ENCODE measurements at regions not wholly inside any gene's neighbourhood (a gene's known extent, or its start where the extent isn't known, plus 50 kb on each side); places are given as distances from the start of the nearest gene placed in this dataset.
"Not testable (repeated sequence)": the region's sequence is repeated elsewhere in the genome, so short reads cannot be mapped to it uniquely, and the experiment has no call there.

DNA sequence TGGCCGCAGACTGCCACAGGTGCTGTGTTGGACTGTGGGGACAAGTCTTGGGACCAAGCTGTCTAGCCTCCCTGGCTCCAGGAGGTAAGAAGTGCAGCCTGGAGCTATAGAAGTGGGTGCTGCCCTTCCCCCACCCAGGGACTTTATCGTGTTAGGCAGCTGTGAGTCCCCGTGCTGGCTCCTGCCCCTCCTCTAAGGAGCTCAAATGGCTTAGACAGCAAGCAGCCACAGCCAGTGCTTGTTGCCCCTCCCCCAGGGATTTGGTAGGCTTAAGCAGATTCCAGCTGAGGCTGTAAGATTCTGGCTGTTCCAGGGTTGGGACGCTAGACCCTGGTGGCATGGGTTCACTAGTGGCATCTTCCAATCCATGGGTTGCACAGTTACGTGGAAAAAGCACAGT is 979.4 kb upstream of the PCDH10 start:
- Mint-ChIP-seq H3K4me3 (no peak overlapping the region), H3K9me3 (peaks cover 9% of the 10 kb centered on the region), H3K4me1 (no peaks in the 10 kb centered on the region), H3K27me3 (no peaks in the 10 kb centered on the region), H3K36me3 (no peaks in the 10 kb centered on the region), H3K27ac (no peak overlapping the region)

DNA sequence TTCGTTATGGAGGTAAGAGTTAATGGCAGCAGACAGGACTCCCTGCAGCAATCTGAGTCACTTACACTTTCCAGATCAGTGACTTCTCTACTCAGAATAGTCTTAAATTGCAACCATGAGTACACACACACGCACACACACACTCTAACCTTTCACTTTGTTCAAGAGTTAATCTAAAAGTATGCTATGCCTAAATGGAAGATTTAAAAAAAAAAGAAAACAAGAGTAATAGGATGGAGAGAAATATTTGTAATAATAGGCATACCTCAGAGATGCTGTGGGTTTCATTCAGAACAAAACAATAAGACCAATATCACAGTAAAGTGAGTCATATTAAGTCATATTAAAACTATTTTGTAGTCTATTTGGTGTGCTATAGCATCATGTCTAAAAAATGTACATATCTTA is 969.1 kb upstream of the PCDH10 start:
- H3K4me1 Mint-ChIP-seq, result no peaks in the 10 kb centered on the region
- no peak overlapping the region for H3K27ac Mint-ChIP-seq
- peaks cover 10% of the 10 kb centered on the region for H3K9me3 Mint-ChIP-seq
- no peak overlapping the region for H3K4me3 Mint-ChIP-seq
- H3K27me3 Mint-ChIP-seq, result no peaks in the 10 kb centered on the region
- H3K36me3 Mint-ChIP-seq, result no peaks in the 10 kb centered on the region

DNA sequence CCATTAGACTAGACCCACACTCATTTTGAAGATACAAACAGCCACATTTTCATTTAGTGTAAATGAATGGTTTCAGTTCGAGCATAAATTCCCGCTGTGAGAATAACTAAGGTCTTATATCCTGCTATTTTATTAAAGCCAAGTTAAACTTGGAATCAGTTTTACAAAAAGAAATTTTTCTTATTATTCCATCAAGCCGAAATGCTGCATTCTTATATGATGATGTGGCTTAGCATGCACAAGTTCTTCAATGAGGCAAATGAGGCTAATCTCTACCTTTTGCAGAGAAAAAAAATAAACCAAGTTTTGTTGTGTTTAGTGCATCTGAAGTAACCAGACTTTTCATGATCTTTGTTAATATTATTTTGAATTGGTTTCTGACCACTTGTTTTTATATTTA is 953.9 kb upstream of the PCDH10 start:
- H3K27ac Mint-ChIP-seq, result no peak overlapping the region
- H3K4me1 Mint-ChIP-seq, result no peaks in the 10 kb centered on the region
- no peaks in the 10 kb centered on the region for H3K36me3 Mint-ChIP-seq
- H3K4me3 Mint-ChIP-seq, result no peak overlapping the region
- H3K9me3 Mint-ChIP-seq, result no peaks in the 10 kb centered on the region
- no peaks in the 10 kb centered on the region for H3K27me3 Mint-ChIP-seq

DNA sequence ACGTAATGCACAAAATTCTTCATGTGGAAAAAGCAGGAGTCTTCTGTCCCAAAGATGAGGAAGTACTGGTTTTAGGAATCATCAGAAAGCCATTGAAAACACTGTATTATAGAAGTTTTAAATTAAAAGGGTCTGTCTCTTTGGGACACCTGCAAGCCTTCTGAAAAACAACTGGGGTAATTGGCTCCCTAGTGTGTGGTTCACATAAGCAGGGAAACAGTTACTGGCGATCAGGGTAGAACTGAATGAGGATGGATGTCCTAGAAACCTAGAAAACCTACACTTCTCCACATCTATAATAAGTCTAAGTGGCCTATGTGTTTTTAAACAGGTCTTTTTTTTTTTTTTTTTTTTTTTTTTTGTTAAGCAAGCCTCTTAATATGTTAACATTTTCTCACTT is 945.5 kb upstream of the PCDH10 start:
- no peaks in the 10 kb centered on the region for H3K4me1 Mint-ChIP-seq
- no peak overlapping the region for H3K4me3 Mint-ChIP-seq
- H3K9me3 Mint-ChIP-seq, result peaks cover 3% of the 10 kb centered on the region
- H3K27ac Mint-ChIP-seq, result no peak overlapping the region
- no peaks in the 10 kb centered on the region for H3K36me3 Mint-ChIP-seq
- no peaks in the 10 kb centered on the region for H3K27me3 Mint-ChIP-seq

DNA sequence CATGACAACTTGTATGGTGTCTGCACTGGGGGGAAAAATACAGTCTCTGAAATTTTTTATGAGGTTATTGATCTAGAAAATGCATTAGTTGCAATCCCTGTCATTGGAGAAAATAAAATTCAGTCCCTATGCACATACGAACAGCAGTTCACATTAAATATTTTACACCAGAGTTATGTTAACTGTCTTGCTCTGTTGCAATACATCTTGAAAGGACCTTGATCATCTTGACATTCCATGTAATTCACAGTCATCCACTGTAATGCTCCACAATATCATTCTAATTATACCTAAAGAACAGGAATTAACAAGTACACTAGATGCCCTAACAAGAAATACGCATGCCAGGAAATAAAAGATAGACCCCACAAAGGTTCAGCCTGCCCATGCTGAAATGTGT is 934.6 kb upstream of the PCDH10 start:
- Mint-ChIP-seq H3K27ac (no peak overlapping the region), H3K36me3 (no peaks in the 10 kb centered on the region), H3K27me3 (no peaks in the 10 kb centered on the region), H3K4me1 (no peaks in the 10 kb centered on the region), H3K9me3 (no peaks in the 10 kb centered on the region), H3K4me3 (no peak overlapping the region)

DNA sequence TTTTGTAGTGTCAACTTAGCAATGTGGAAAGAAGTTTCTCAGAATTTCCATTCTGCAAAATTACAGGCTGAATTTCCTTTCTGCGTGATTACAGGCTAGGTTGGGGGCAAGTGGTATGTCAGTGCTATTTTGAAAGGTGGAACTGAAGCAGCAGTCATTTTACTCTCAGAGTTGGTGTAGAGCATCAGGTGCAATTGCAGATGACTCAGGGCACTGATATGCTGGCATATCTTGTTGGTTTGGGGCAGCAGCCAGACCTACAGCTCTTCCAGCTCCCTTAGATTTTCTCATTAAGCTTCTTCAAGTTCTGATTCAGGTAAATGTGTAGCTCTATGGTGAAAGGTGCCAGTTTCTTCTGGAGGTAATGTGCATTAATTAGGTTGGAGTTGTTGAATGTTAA is 930.7 kb upstream of the PCDH10 start:
- Mint-ChIP-seq H3K4me1 (no peaks in the 10 kb centered on the region), H3K27me3 (no peaks in the 10 kb centered on the region), H3K36me3 (no peaks in the 10 kb centered on the region), H3K27ac (no peak overlapping the region), H3K4me3 (no peak overlapping the region), H3K9me3 (no peaks in the 10 kb centered on the region)

DNA sequence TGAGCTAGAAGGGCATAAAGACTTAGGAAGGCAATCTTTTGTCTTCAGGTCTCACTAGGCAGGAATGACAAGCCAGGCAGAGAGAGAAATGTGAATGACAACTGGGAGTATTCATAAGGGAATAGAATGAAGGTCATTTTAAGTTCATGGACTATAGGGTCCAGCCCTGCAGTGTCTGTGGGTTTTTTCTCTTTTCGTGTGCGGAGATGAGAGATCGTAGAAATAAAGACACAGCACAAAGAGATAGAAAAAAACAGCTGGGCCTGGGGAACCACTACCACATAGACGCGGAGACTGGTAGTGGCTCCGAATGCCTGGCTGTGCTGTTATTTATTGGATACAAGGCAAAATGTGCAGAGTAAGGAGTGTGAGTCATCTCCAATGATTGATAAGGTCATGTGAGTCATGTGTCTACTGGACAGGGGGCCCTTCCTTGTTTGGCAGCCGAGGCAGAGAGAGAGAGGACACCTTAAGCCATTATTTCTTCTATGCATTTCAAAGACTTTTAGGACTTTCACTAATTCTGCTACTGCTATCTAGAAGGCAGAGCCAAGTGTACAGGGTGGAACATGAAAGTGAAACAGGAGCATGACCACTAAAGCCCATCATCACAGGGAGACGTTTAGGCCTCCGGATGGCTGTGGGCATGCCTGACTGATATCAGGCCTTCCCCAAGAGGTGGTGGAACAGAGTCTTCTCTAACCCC is 921.8 kb upstream of the PCDH10 start:
- Mint-ChIP-seq H3K27ac (no peak overlapping the region), H3K4me1 (no peaks in the 10 kb centered on the region), H3K9me3 (peaks cover 6% of the 10 kb centered on the region), H3K4me3 (no peak overlapping the region), H3K27me3 (no peaks in the 10 kb centered on the region), H3K36me3 (no peaks in the 10 kb centered on the region)

DNA sequence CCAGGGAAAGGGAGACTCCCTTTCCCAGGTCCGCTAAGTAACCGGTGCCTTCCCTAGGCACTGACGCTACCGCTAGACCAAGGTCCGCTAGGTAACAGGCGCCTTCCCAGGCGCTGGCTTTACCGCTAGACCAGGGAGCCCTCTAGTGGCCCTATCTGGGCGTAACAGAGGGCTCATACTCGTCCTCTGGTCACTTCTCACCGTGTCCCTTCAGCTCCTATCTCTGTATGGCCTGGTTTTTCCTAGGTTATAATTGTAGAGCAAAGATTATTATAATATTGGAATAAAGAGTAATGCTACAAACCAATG is 921.3 kb upstream of the PCDH10 start:
- H3K4me1 Mint-ChIP-seq, result not testable (repeated sequence)

DNA sequence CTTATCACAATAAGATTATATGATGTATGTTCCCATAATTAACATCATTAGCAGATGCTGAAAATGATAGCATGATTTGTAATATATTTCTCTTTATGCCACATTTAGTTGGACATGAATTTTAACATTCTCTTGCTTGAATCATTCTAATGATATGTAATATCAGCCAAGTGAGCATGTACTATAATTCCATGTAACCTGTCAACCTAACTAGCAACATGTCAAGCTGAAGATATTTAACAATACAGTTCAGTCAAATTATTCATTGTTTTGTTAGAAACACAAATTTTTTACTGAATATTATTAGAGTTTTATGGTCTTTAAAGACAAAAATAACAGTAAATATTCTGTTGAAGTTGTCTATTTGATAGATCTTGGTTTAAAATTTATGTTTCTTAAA is 920.4 kb upstream of the PCDH10 start:
- Mint-ChIP-seq H3K9me3 (peaks cover 11% of the 10 kb centered on the region), H3K27me3 (no peaks in the 10 kb centered on the region), H3K27ac (no peak overlapping the region), H3K36me3 (no peaks in the 10 kb centered on the region), H3K4me1 (no peaks in the 10 kb centered on the region), H3K4me3 (no peak overlapping the region)

More for the DNA sequence above, 921.3 kb upstream of the PCDH10 start:
- H3K9me3 Mint-ChIP-seq, H3K27me3 Mint-ChIP-seq, H3K4me3 Mint-ChIP-seq, H3K27ac Mint-ChIP-seq, H3K36me3 Mint-ChIP-seq: not testable (repeated sequence)

DNA sequence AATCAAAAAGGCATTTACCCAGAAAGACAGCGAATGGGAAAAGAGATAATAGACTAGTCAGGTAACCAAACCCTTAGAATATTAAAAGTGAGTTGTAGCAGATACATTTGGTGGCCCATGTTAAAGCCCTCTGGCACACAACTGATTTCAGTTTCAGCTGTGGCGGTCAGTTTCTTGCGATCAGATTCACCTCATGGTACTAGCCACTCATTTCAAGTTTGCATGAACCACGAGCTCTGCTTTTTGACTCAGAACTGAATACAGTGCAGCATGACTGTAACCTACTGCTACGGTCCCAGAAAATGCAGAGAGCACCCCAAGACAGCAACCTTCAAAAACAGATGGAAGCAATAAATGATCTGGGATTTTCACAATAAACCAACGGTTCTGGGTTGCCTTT is 919.1 kb upstream of the PCDH10 start:
- H3K4me1 Mint-ChIP-seq, result no peaks in the 10 kb centered on the region
- no peaks in the 10 kb centered on the region for H3K36me3 Mint-ChIP-seq
- peaks cover 12% of the 10 kb centered on the region for H3K9me3 Mint-ChIP-seq
- H3K27me3 Mint-ChIP-seq, result no peaks in the 10 kb centered on the region
- H3K27ac Mint-ChIP-seq, result no peak overlapping the region
- H3K4me3 Mint-ChIP-seq, result no peak overlapping the region

DNA sequence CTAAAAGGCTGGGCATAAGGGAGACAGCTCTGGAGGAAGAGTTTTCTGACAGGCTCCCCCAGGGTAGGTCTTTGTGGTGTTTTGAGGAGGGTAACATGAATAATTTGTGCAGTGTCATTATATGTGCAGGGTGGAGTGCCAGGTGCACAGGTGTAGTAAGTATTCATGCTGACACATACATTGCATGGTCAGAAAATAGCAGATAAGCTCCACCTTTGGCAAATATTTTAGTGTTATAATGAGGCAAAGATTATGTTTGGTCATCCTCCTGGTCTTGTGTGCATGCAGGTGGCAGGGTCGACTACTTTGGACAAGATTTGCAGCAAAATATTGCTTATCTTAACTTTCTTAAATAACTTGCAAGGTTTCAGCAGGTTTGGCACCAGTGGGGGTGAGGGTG is 910.4 kb upstream of the PCDH10 start:
- H3K4me1 Mint-ChIP-seq, result no peaks in the 10 kb centered on the region
- no peak overlapping the region for H3K4me3 Mint-ChIP-seq
- H3K27me3 Mint-ChIP-seq, result no peaks in the 10 kb centered on the region
- H3K27ac Mint-ChIP-seq, result no peak overlapping the region
- no peaks in the 10 kb centered on the region for H3K36me3 Mint-ChIP-seq
- H3K9me3 Mint-ChIP-seq, result peaks cover 4% of the 10 kb centered on the region

DNA sequence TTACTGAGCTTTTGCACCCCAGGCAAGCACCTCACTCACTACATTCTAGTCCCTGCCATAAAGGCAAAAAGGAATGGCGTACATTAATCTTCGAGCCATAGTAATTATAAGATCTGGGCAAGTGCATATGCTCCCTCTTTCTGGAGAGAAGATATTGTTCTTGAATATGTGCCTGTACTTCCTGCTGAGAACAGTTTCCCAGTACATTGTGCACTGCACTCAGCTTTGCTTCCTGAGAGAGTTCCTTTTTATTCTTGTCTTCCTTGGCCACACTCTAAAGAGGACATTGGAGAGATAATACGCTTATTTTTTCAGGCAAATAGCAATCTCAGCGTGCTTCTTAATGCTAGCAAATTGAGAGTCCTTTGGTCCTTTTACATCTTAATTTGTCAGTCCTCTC is 909.0 kb upstream of the PCDH10 start:
- Mint-ChIP-seq H3K9me3 (peaks cover 4% of the 10 kb centered on the region), H3K27ac (no peak overlapping the region), H3K27me3 (no peaks in the 10 kb centered on the region), H3K4me1 (no peaks in the 10 kb centered on the region), H3K4me3 (no peak overlapping the region), H3K36me3 (no peaks in the 10 kb centered on the region)

DNA sequence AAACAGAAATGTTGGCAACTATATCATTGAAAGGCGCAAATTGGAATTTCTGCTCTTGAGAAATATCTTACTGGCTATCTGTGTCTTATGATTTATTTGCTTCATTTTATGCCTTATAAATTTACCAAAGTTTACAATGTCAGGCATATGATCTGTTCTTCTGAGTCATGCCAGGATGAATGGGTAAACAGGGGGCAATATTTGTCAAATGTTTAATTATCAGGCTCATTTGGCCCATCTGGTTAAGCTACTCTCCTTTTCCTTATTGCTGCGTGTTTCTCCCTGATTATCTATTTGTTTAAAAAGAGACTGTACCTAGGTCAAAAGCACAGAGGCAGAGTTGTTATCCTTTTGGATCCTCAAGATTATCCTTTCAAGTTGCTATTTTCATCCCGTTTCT is 903.8 kb upstream of the PCDH10 start:
- no peaks in the 10 kb centered on the region for H3K27me3 Mint-ChIP-seq
- no peaks in the 10 kb centered on the region for H3K4me1 Mint-ChIP-seq
- no peaks in the 10 kb centered on the region for H3K36me3 Mint-ChIP-seq
- H3K4me3 Mint-ChIP-seq, result no peak overlapping the region
- no peak overlapping the region for H3K27ac Mint-ChIP-seq
- H3K9me3 Mint-ChIP-seq, result no peaks in the 10 kb centered on the region

DNA sequence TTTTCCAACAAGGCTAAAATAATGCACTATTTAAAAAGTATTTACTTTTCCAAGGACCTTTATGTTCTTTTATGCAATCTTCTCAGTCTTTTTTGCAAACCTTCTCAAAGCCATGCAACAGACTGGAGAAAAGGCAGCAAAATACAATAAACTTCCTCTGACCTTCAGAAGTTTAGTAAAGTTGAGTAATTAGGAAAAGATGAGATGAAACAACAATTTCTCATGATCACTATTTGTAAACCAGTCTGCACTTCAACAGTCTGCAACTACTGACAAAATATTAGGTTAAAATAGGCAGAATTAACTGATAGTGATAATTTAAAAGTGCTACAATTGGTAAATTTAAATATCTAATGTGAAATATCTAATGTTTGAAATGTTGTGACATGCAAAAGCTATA is 884.9 kb upstream of the PCDH10 start:
- Mint-ChIP-seq H3K36me3 (no peaks in the 10 kb centered on the region), H3K9me3 (no peaks in the 10 kb centered on the region), H3K27ac (no peak overlapping the region), H3K4me3 (no peak overlapping the region), H3K27me3 (no peaks in the 10 kb centered on the region), H3K4me1 (no peaks in the 10 kb centered on the region)

DNA sequence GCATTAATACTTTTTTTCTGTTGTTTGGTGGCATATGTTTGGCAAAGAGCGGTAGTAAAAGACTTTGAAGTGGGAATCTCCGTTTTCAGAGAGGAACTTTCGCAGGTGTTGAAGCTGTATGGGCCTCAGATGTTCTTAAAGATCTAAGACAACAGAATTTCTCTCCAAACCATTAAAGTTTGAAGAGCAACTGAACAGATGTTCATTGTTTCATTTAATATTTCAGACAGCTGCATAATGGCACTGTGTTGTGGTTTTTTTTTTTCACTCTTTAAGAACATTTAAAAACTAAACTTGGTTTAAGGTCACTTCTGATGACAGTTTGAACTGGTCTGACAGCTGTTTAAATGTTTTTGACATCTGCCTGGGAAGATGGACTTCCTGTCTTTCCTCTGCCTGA is 882.7 kb upstream of the PCDH10 start:
- no peaks in the 10 kb centered on the region for H3K27me3 Mint-ChIP-seq
- no peaks in the 10 kb centered on the region for H3K36me3 Mint-ChIP-seq
- no peaks in the 10 kb centered on the region for H3K4me1 Mint-ChIP-seq
- H3K9me3 Mint-ChIP-seq, result no peaks in the 10 kb centered on the region
- no peak overlapping the region for H3K27ac Mint-ChIP-seq
- H3K4me3 Mint-ChIP-seq, result no peak overlapping the region

DNA sequence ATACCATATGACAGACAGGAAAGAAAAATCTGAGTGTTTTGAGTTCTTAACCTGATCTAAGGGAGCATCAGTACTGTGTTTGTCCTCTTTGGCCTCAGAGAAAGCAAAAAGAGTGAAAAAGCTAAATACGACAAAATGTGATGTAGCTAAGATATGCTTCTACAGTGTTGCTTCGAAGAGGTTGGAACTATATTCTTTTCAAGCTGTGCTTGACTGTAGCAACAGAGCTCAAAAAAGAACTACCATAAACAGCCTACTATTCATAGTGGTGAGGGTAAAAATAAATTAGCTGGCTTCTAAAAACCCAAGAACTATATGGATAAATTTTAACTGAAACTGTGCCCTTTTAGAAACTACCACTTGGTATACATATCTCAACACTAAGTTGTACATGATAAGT is 881.8 kb upstream of the PCDH10 start:
- Mint-ChIP-seq H3K36me3 (no peaks in the 10 kb centered on the region), H3K27ac (no peak overlapping the region), H3K9me3 (no peaks in the 10 kb centered on the region), H3K27me3 (no peaks in the 10 kb centered on the region), H3K4me3 (no peak overlapping the region), H3K4me1 (no peaks in the 10 kb centered on the region)

DNA sequence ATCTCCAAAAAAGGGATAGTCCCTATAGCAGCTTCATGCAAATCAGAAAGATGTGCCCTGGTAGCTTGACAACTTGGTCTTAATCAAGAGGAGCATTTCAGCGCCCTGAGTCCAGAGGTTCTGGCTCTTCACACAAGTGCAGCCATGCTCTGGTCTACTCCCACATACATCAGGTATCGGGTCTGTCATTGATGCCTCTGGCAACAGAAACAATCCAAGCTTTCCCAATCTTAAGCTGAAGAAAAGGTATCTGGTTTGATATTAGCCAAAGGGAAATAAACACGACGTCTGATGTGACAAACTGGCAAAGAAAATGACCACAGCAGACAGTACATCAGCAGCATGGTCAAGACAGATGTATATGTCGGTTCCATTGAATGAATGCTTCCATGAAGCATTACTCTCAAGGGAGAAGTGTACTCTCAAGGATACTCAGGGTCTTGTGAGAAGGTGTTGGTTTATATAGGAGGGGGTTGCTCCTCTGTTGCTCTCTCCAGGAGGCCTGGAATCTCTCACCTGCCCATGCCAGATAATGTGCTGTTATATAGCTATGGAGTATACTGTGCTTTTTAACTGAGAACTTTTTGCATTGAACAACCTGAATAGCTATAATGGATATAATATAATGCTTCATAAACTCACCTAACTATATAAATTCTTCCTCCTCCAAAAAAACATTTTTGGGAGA is 879.6 kb upstream of the PCDH10 start:
- Mint-ChIP-seq H3K27ac (no peak overlapping the region), H3K9me3 (no peaks in the 10 kb centered on the region), H3K27me3 (no peaks in the 10 kb centered on the region), H3K4me3 (no peak overlapping the region), H3K36me3 (no peaks in the 10 kb centered on the region), H3K4me1 (no peaks in the 10 kb centered on the region)

Measured in activated naive CD4-positive, alpha-beta T cell treated with anti-CD3 and anti-CD28 coated beads, Interleukin-2, amount 50 U/mL, for 24 hours (primary cell).